ENCODE measurements at regions not wholly inside any gene's neighbourhood (a gene's known extent, or its start where the extent isn't known, plus 50 kb on each side); places are given as distances from the start of the nearest gene placed in this dataset.

DNA sequence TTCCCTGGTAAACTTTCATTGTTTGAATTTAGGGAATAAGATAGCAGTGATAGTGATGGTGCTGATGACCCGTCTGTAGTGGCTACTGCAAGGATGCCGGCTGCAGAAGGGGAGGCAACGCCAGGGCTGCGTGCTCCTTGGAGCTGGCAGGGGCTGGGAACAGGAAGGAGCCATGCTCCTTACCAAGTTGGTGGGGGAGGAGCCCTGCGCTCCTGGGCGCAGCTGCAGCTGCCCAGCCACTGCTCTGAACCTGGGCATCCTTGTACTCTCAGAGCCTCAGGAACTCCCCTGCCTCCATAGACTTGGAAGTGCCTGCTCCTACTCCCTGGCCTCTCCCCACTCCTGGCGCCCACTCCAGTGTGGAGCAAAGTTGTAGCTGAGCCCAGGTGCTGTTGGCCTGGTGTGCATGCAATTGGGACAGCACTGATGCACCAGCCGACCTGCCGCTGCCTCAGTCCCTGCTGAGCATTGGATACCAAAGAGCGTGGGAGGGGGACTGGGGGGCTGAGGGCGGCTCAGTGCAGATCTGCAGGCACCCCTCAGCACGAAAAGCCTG lies 585.1 kb upstream of the FAM174A start:
- Histone ChIP-seq H3K9me3 (no peaks in the 10 kb centered on the region), H3K36me3 (no peaks in the 10 kb centered on the region), H3K27me3 (no peaks in the 10 kb centered on the region), H3K4me1 (no peaks in the 10 kb centered on the region), H3K4me3 (no peak overlapping the region), H3K27ac (no peak overlapping the region)
- no peak for DNase-seq (ENCODE audit: low spot score)
- TF ChIP-seq, protein P1, sequence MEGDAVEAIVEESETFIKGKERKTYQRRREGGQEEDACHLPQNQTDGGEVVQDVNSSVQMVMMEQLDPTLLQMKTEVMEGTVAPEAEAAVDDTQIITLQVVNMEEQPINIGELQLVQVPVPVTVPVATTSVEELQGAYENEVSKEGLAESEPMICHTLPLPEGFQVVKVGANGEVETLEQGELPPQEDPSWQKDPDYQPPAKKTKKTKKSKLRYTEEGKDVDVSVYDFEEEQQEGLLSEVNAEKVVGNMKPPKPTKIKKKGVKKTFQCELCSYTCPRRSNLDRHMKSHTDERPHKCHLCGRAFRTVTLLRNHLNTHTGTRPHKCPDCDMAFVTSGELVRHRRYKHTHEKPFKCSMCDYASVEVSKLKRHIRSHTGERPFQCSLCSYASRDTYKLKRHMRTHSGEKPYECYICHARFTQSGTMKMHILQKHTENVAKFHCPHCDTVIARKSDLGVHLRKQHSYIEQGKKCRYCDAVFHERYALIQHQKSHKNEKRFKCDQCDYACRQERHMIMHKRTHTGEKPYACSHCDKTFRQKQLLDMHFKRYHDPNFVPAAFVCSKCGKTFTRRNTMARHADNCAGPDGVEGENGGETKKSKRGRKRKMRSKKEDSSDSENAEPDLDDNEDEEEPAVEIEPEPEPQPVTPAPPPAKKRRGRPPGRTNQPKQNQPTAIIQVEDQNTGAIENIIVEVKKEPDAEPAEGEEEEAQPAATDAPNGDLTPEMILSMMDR (IDR thresholded peaks at IDR 0.05): no peak

DNA sequence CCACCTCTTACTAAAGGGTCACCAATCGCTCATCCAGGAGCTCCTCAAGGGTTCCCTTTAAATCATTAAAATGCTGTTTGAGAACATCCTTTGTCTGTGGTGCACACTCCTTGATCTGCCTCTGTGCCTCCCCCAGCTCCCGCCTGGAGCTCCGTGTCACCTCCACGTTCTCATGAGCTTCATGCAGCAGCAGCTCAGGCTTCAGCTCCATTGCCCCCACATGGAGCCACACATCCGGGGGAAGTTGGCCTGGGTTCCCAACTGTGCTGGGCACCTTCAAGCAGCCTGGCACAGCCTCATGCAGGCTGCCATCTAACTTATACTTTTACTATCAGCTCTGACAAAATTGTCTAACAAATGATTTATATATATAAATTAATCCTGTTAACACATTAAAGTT lies 585.8 kb upstream of the FAM174A start:
- H3K4me1 ChIP-seq: no peaks in the 10 kb centered on the region
- H3K9me3 ChIP-seq: no peaks in the 10 kb centered on the region
- DNase-seq (ENCODE audit: low spot score): no peak
- TF ChIP-seq, protein P1 (IDR thresholded peaks at IDR 0.05): no peak
- no peaks in the 10 kb centered on the region for H3K27me3 ChIP-seq
- H3K27ac ChIP-seq: no peak overlapping the region
- no peaks in the 10 kb centered on the region for H3K36me3 ChIP-seq
- no peak overlapping the region for H3K4me3 ChIP-seq

- no peaks in the 10 kb centered on the region for H3K36me3 ChIP-seq
- no peaks in the 10 kb centered on the region for H3K4me1 ChIP-seq
- no peak for DNase-seq (ENCODE audit: low spot score)
- no peaks in the 10 kb centered on the region for H3K9me3 ChIP-seq
- no peak overlapping the region for H3K4me3 ChIP-seq
- no peak overlapping the region for H3K27ac ChIP-seq
- H3K27me3 ChIP-seq: no peaks in the 10 kb centered on the region
- TF ChIP-seq, protein P1 (IDR thresholded peaks at IDR 0.05): no peak
Observed at GRCh38 chr5:99948850-99949249, 586.3 kb upstream of the FAM174A start.

DNA sequence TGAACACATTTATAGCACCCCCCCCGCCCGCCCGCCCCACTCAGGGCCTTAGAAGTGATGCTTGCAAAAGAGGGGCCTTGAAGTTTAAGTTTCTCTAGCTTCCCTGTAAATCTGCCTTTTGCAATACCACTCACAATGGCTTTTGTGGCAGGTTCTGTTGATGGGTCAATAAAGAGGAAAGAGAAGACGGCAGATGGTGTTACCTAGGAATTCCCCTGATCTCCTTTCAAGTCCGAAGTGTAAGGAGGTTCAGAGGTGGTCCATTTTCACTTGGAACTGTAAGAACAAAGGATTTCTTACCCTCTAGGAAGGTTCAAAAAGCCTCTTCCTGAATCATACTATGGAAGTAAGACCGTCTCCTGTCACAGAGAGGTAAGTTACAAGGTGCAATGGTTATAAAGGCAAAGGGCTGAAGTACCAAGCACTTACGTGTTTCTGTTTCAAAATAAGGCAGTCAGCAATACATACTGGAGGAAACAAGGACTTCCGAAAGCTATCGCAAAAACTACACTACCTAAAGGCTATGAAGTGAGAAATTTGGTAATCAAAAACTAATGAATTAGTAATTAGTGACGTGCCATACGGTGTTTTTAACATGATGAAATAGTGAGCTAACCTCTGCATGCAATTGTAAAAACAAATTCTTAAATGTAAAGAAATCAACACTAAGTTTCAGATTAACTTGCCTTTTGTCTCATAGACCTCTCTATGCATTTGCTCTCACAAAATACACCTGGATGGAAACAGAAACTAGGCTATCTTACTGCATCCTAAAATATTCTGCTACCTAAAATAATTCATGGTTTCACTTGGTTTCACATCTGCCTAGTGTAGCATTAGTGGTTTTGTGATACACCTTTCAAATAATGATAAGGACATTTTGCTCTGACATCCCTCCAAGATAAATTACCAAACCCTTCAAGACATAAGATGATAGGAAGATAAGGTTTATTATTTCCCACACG lies 589.4 kb upstream of the FAM174A start:
- no peaks in the 10 kb centered on the region for H3K27me3 ChIP-seq
- no peak for DNase-seq (ENCODE audit: low spot score)
- H3K27ac ChIP-seq: no peak overlapping the region
- no peak overlapping the region for H3K4me3 ChIP-seq
- TF ChIP-seq, protein P1 (IDR thresholded peaks at IDR 0.05): no peak
- no peaks in the 10 kb centered on the region for H3K36me3 ChIP-seq
- H3K4me1 ChIP-seq: no peaks in the 10 kb centered on the region
- H3K9me3 ChIP-seq: no peaks in the 10 kb centered on the region

DNA sequence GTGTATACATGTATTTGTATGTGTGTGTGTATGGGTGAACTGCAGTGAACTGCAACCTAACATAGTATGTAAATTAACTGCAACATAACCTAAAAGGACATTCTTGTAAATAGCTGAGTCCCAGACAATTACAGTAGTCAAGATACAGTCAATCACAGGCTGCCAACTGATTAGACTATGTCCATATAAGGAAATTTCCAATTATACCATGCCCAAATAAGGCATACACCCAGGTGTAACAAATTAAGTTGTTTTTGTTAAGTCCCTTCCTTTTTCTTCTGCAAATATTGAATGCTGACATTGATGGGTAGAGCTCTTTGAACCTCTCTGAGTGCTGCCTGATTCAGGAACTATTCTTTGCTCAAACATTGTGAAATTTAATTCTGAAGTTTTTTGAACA lies 594.6 kb upstream of the FAM174A start:
- Histone ChIP-seq H3K27ac (no peak overlapping the region), H3K4me3 (no peak overlapping the region), H3K27me3 (no peaks in the 10 kb centered on the region), H3K9me3 (no peaks in the 10 kb centered on the region), H3K36me3 (no peaks in the 10 kb centered on the region), H3K4me1 (no peaks in the 10 kb centered on the region)
- DNase-seq (ENCODE audit: low spot score): no peak
- TF ChIP-seq, protein P1 (IDR thresholded peaks at IDR 0.05): no peak

All from right atrium auricular region (tissue), 2 donors.